A673 (cell line): ENCODE measurements at regions not wholly inside any gene's neighbourhood (a gene's known extent, or its start where the extent isn't known, plus 50 kb on each side); places are given as distances from the start of the nearest gene placed in this dataset.

Experiments
- BruUV-seq: library from RNA; stranded (reverse); fragments of 400-500 nt; replicated peaks from 2 replicates; lab custom pipeline; 2021; lab: Mats Ljungman, UMichigan
- CTCF ChIA-PET: fragments of 300-600 bp; sonication (Branson Sonifier 250); formaldehyde crosslinking; loops from one replicate; lab custom pipeline; 2022; ENCODE audit warnings: antibody characterized with exemption; lab: Charles Lee
- POLR2A ChIA-PET: fragments of 300-600 bp; sonication (Branson Sonifier 250); formaldehyde crosslinking; loops from one replicate; lab custom pipeline; 2022; ENCODE audit warnings: antibody characterized with exemption; ENCODE audit not compliant: low non-redundant PET; lab: Charles Lee
- DNase-seq: peaks from one replicate; pipeline ENCODE4 v3.0.0-alpha.2; 2015; ENCODE audit warnings: low spot score
- H3K27ac ChIP-seq: fragments of 200-600 bp; sonication (generic); 2 replicates; pipeline ENCODE4 v1.5.1; 2016; ENCODE audit warnings: mixed run types, low read depth, mild to moderate bottlenecking, mixed read lengths, antibody characterized with exemption, low read length; ENCODE audit not compliant: poor library complexity, severe bottlenecking
- H3K27me3 ChIP-seq: fragments of 200-600 bp; sonication (generic); replicated peaks from 2 replicates; pipeline ENCODE4 v1.6.1; 2017; ENCODE audit warnings: mixed run types, low read depth, mild to moderate bottlenecking, mixed read lengths, antibody characterized with exemption, low read length; ENCODE audit not compliant: insufficient read depth, poor library complexity
- H3K36me3 ChIP-seq: fragments of 200-600 bp; sonication (generic); 2 replicates; pipeline ENCODE4 v1.6.1; 2016; ENCODE audit warnings: mixed run types, mild to moderate bottlenecking, mixed read lengths, antibody characterized with exemption, low read length; ENCODE audit not compliant: insufficient read depth, poor library complexity, severe bottlenecking
- H3K4me1 ChIP-seq: fragments of 200-600 bp; sonication (generic); 2 replicates; pipeline ENCODE4 v1.6.1; 2017; ENCODE audit warnings: mixed run types, mild to moderate bottlenecking, mixed read lengths, antibody characterized with exemption, low read length; ENCODE audit not compliant: insufficient read depth, poor library complexity, severe bottlenecking
- H3K4me3 ChIP-seq: fragments of 200-600 bp; sonication (generic); 2 replicates; pipeline ENCODE4 v1.5.1; 2016; ENCODE audit warnings: low read depth, mixed run types, mild to moderate bottlenecking, mixed read lengths, low read length; ENCODE audit not compliant: poor library complexity, severe bottlenecking
- H3K9me3 ChIP-seq: fragments of 200-600 bp; sonication (generic); 2 replicates; pipeline ENCODE4 v1.6.1; 2016; ENCODE audit warnings: mixed run types, low read depth, mild to moderate bottlenecking, mixed read lengths, antibody characterized with exemption, low read length; ENCODE audit not compliant: poor library complexity, severe bottlenecking
- CTCF ChIP-seq: fragments of 300-800, 200-600 bp; sonication (generic); conservative IDR thresholded peaks from 2 replicates; pipeline ENCODE4 v1.5.1; 2017; ENCODE audit warnings: low read depth, mild to moderate bottlenecking, antibody characterized with exemption, low read length, moderate library complexity, mixed read lengths
- EZH2 ChIP-seq: fragments of 200-600 bp; sonication (generic); IDR thresholded peaks from 2 replicates; pipeline ENCODE4 v1.6.1; 2017; ENCODE audit warnings: borderline replicate concordance, low read depth, mild to moderate bottlenecking, mixed read lengths, antibody characterized with exemption, low read length; ENCODE audit not compliant: poor library complexity, severe bottlenecking
- intact Hi-C: fragments of 100-400 bp; cut with micrococcal nuclease; formaldehyde crosslinking; loops from one replicate; pipeline ENCODE4 v1.10.0; 2022; ENCODE audit not compliant: unreplicated experiment

GRCh38 chr2:15780234-15780633, 160.1 kb upstream of the MYCN start:
- no peaks in the 10 kb centered on the region for H3K4me1 ChIP-seq
- no peak for TF ChIP-seq EZH2
- no peak for TF ChIP-seq CTCF
- no peaks in the 10 kb centered on the region for H3K36me3 ChIP-seq
- CTCF ChIA-PET = no interaction called here
- H3K4me3 ChIP-seq = no peak overlapping the region
- BruUV-seq = no TSS peak
- no peaks in the 10 kb centered on the region for H3K27me3 ChIP-seq
- H3K9me3 ChIP-seq = no peaks in the 10 kb centered on the region
- POLR2A ChIA-PET = no interaction called here
- DNase-seq = no peak
- intact Hi-C loops = no loop called here
- no peak overlapping the region for H3K27ac ChIP-seq

- no peaks in the 10 kb centered on the region for H3K27me3 ChIP-seq
- no peaks in the 10 kb centered on the region for H3K36me3 ChIP-seq
- CTCF ChIA-PET = no interaction called here
- BruUV-seq = no TSS peak
- TF ChIP-seq EZH2 (no peak), CTCF (no peak)
- H3K27ac ChIP-seq = no peak overlapping the region
- no peaks in the 10 kb centered on the region for H3K9me3 ChIP-seq
- intact Hi-C loops = no loop called here
- no peaks in the 10 kb centered on the region for H3K4me1 ChIP-seq
- POLR2A ChIA-PET = no interaction called here
- no peak for DNase-seq
- no peak overlapping the region for H3K4me3 ChIP-seq
Observed at GRCh38 chr2:15780912-15781574, 159.3 kb upstream of the MYCN start.

- Histone ChIP-seq H3K36me3 (no peaks in the 10 kb centered on the region), H3K27me3 (no peaks in the 10 kb centered on the region), H3K9me3 (no peaks in the 10 kb centered on the region), H3K4me1 (no peaks in the 10 kb centered on the region), H3K4me3 (no peak overlapping the region), H3K27ac (no peak overlapping the region)
- POLR2A ChIA-PET = no interaction called here
- no peak for DNase-seq
- CTCF ChIA-PET = no interaction called here
- BruUV-seq = no TSS peak
- TF ChIP-seq CTCF = no peak
- TF ChIP-seq EZH2 = no peak
- intact Hi-C loops = no loop called here
Observed at GRCh38 chr2:15782009-15782751, 158.2 kb upstream of the MYCN start.
